HepG2 (cell line): ENCODE measurements at regions not wholly inside any gene's neighbourhood (a gene's known extent, or its start where the extent isn't known, plus 50 kb on each side); places are given as distances from the start of the nearest gene placed in this dataset.

Experiments used
- CHD2 ChIP-seq: IDR thresholded peaks from 2 replicates; pipeline ENCODE4 v1.6.1; 2011; ENCODE audit warnings: low read depth, low read length, improper control_type of control experiment
- JDP2 ChIP-seq: sonication (generic); formaldehyde crosslinking; IDR thresholded peaks from 2 replicates; pipeline ENCODE4 v1.8.1; 2022; ENCODE audit warnings: missing genetic modification reagents, borderline replicate concordance
- KDM1A ChIP-seq: IDR thresholded peaks from 2 replicates; pipeline ENCODE4 v1.6.1; 2016; ENCODE audit warnings: missing compliant biosample characterization
- MAFK ChIP-seq, 2 experiments: IDR thresholded peaks in 1 of 2; conservative IDR thresholded peaks in 1 of 2; 2 replicates each; pipeline ENCODE4 v1.6.1; 2011; ENCODE audit warnings: improper control_type of control experiment in 2 of 2, low read length in 2 of 2
- NCOA1 ChIP-seq: sonication (generic); formaldehyde crosslinking; IDR thresholded peaks from 2 replicates; pipeline ENCODE4 v1.9.0; 2021; ENCODE audit warnings: missing genetic modification reagents
- NR0B2 ChIP-seq: sonication (generic); formaldehyde crosslinking; IDR thresholded peaks from 2 replicates; pipeline ENCODE4 v1.4.0; 2020; ENCODE audit warnings: mild to moderate bottlenecking, missing genetic modification reagents
- NR2F2 ChIP-seq: IDR thresholded peaks from 2 replicates; pipeline ENCODE4 v1.6.1; 2012; ENCODE audit warnings: low read depth, inconsistent platforms, borderline replicate concordance
- PLRG1 ChIP-seq: fragments of 450-650 bp; conservative IDR thresholded peaks from 2 replicates; pipeline ENCODE4 v1.6.1; 2016
- RBM22 ChIP-seq: fragments of 200-400 bp; formaldehyde crosslinking; optimal IDR thresholded peaks from 2 replicates; pipeline ENCODE3; 2017; ENCODE audit warnings: mild to moderate bottlenecking, low read length, moderate library complexity
- SATB2 ChIP-seq: sonication (generic); formaldehyde crosslinking; IDR thresholded peaks from 2 replicates; pipeline ENCODE4 v1.5.0; 2020; ENCODE audit warnings: missing genetic modification reagents
- TBX2 ChIP-seq: sonication (generic); formaldehyde crosslinking; IDR thresholded peaks from 2 replicates; pipeline ENCODE4 v1.5.0; 2020; ENCODE audit warnings: missing genetic modification reagents, mild to moderate bottlenecking, borderline replicate concordance
- ZBED4 ChIP-seq: sonication (generic); formaldehyde crosslinking; IDR thresholded peaks from 2 replicates; pipeline ENCODE4 v1.4.0; 2020; ENCODE audit warnings: missing genetic modification reagents, borderline replicate concordance
- ZNF225 ChIP-seq: sonication (generic); formaldehyde crosslinking; IDR thresholded peaks from 2 replicates; pipeline ENCODE4 v1.4.0; 2020; ENCODE audit warnings: mild to moderate bottlenecking, missing genetic modification reagents
- ZNF275 ChIP-seq: sonication (generic); formaldehyde crosslinking; IDR thresholded peaks from 2 replicates; pipeline ENCODE4 v1.8.0; 2022; ENCODE audit warnings: missing genetic modification reagents, mild to moderate bottlenecking, inconsistent platforms, borderline replicate concordance
- ZNF550 ChIP-seq: sonication (generic); formaldehyde crosslinking; IDR thresholded peaks from 2 replicates; pipeline ENCODE4 v1.4.0; 2020; ENCODE audit warnings: mild to moderate bottlenecking, missing genetic modification reagents, borderline replicate concordance
- ZNF713 ChIP-seq: sonication (generic); formaldehyde crosslinking; IDR thresholded peaks from 2 replicates; pipeline ENCODE4 v1.4.0; 2020; ENCODE audit warnings: mild to moderate bottlenecking, missing genetic modification reagents
- ZNF740 ChIP-seq: sonication (generic); formaldehyde crosslinking; IDR thresholded peaks from 2 replicates; pipeline ENCODE4 v1.4.0; 2020; ENCODE audit warnings: missing genetic modification reagents
- TF ChIP-seq, protein P1 (sequence below): sonication (generic); formaldehyde crosslinking; IDR thresholded peaks from 2 replicates; pipeline ENCODE4 v1.5.0; 2020; ENCODE audit warnings: mild to moderate bottlenecking, missing genetic modification reagents
- TF ChIP-seq, protein P2 (sequence below): sonication (generic); formaldehyde crosslinking; IDR thresholded peaks from 2 replicates; pipeline ENCODE4 v1.8.1; 2023; ENCODE audit warnings: mild to moderate bottlenecking, moderate library complexity, missing genetic modification reagents

DNA sequence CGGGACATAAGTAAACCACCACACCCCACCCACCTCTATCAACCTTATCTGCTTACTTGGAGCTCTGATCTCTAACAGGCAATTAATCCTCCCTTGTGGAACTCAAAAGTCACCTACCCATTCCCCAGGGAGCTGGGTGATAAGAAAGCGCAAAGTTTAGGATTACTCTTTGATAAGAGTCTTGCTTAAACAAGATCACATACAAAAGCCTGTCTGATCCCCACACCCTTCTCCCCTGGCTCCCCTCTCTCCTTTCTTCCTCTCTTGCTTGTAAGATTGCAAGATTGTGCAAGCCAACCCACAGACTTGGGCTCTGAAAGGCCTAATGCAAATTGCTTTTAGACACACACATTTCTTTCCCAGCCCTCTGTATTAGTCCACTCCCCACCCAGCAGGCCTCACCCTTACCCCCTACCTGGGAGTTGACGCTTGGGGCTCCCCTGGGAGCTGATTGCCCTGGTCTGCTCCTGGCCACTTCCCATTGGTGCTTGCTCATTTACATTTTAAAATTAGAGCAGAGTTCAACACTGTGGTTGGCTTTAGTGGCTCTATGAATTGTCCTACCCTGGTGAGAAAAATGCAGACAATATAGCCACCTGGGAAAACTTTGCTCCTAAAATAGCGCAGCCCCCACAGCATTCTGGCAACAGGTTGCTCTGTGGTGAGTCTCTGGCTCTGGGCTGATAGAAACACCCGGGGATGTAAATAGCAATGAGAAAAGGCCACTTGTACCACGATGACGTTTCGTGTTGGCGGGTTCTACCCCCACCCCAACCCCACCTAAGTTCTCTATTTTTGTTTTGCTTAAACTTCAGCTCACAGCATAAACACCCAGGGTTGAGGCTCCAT, 58.9 kb upstream of the EPCAM start (continued):
- TF ChIP-seq, protein P1, sequence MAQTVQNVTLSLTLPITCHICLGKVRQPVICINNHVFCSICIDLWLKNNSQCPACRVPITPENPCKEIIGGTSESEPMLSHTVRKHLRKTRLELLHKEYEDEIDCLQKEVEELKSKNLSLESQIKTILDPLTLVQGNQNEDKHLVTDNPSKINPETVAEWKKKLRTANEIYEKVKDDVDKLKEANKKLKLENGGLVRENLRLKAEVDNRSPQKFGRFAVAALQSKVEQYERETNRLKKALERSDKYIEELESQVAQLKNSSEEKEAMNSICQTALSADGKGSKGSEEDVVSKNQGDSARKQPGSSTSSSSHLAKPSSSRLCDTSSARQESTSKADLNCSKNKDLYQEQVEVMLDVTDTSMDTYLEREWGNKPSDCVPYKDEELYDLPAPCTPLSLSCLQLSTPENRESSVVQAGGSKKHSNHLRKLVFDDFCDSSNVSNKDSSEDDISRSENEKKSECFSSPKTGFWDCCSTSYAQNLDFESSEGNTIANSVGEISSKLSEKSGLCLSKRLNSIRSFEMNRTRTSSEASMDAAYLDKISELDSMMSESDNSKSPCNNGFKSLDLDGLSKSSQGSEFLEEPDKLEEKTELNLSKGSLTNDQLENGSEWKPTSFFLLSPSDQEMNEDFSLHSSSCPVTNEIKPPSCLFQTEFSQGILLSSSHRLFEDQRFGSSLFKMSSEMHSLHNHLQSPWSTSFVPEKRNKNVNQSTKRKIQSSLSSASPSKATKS (CRISPR knock-in tag): no peak
- TF ChIP-seq ZBED4 (CRISPR knock-in tag) (no peak), ZNF550 (CRISPR knock-in tag) (no peak), NR2F2 (peak; percentile 79; the same call in 1 of the 2 replicates), ZNF275 (CRISPR knock-in tag) (no peak), ZNF740 (CRISPR knock-in tag) (no peak), NCOA1 (no peak; the same call in 1 of the 2 replicates), ZNF713 (no peak), RBM22 (no peak), KDM1A (CRISPR knock-in tag) (no peak), ZNF225 (CRISPR knock-in tag) (no peak; the same call in 1 of the 2 replicates), CHD2 (no peak), MAFK (conservative IDR thresholded peaks at IDR 0.05 in 1 of 2, IDR thresholded peaks at IDR 0.05 in 1 of 2; ENCODE audit: low read length in 2 of 2) (no peak), TBX2 (CRISPR knock-in tag) (peak; percentile 92), SATB2 (CRISPR knock-in tag) (no peak), JDP2 (no peak), NR0B2 (CRISPR knock-in tag) (peak; percentile 22; the same call in 1 of the 2 replicates), PLRG1 (no peak)
- TF ChIP-seq, protein P2, sequence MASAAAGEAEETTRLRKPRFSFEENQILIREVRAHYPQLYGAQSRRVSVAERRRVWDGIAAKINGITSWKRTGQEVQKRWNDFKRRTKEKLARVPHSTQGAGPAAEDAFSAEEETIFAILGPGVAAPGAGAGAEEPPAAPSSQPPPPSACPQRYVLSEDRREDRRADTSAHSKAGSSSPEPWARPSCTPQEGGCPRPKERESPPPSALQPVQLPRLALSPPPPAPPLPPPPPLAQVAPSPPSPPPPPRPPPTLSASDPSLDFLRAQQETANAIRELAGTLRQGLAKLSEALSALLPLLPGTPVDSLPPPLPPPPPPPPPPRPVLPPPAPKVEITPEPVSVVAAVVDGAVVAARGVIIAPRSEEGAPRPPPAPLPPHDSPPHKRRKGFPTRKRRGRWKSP (CRISPR knock-in tag): peak; percentile 85
